Stimulated activated CD4-positive, alpha-beta T cell treated with anti-CD3 and anti-CD28 coated beads, Interleukin-12 subunit alpha, Interleukin-12 subunit beta, amount 100 ng/mL, for 48 hours (primary cell): ENCODE measurements at regions not wholly inside any gene's neighbourhood (a gene's known extent, or its start where the extent isn't known, plus 50 kb on each side); places are given as distances from the start of the nearest gene placed in this dataset.

ENCODE experiments used
- DNase-seq, 3 donors: peaks; one replicate each; pipeline ENCODE4 v3.0.0-alpha.2; 2020; ENCODE audit warnings: low read depth in 2 of 3, low spot score in 1 of 3

DNA sequence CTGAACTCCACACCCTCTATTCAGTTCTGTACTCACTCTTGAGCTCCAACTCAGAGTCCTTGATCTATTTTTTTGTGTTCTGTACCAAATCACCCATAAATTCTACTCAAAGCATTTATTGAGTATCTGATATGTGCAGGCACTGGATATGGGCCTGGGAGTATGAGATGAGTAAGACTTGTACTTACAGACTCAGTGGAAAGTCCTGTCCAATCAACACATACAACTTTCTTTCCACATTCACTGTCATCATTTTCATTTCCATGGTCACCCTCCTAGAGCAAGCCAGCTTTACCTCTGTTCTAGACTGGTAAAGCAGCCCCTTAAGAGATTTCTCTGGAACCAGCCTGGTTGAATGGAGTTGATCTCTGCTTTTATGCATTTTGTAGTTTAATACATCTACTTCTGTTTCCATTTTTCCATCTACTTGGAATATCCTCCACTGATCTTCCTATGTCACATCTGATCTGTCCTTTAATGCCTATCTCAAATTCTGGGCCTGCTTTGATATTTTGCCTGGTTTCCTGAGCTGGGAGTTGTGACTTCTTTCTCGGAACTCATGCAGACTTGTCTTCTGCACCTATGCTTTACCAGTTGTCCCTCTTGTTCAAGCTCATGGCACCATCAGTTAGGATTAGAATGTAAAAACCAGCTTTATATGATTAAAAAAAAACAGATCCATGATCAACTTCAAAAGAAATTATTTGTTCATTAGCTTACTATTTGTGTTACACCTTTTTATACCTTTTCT, 96.9 kb upstream of the GLS start:
- DNase-seq, result no peak

GRCh38 chr2:190785334-190785733, 95.3 kb upstream of the GLS start:
- DNase-seq, result no peak

GRCh38 chr2:190786404-190787166, 94.0 kb upstream of the GLS start:
- no peak for DNase-seq

GRCh38 chr2:190787743-190788235, 92.8 kb upstream of the GLS start:
- DNase-seq, result no peak

- DNase-seq, result no peak
Observed at GRCh38 chr2:190789074-190790004, 91.3 kb upstream of the GLS start.

DNA sequence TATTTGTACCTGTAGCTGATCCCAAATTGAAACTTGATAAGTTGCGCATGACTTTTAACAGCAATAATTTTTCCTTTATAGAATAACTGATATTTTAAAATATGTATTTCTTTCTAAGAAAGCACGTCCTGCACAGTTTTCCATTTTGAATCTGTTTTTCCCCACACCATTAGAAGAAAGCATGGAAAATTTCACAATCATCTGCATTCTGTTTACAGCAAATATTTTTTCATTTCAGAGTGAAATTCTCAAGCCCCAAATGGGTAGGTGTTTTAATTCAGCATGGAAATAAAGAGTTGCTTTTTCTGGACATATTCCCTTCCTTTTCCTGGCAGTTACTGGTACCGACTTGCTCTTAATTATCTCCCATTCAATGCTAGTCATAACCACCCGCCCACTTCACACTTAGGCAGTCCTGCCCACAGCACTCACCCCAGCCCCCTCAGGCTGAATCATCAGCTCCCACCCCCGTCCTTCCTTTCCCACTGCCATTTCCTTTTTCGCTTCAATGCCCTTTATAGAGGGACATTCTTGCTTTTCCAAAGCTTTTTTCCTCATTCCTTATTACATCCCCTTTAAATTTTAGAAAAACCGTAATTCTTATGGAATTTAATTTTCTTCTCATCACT, 89.2 kb upstream of the GLS start:
- peak; percentile 17 to 40 (median 37) for DNase-seq

DNA sequence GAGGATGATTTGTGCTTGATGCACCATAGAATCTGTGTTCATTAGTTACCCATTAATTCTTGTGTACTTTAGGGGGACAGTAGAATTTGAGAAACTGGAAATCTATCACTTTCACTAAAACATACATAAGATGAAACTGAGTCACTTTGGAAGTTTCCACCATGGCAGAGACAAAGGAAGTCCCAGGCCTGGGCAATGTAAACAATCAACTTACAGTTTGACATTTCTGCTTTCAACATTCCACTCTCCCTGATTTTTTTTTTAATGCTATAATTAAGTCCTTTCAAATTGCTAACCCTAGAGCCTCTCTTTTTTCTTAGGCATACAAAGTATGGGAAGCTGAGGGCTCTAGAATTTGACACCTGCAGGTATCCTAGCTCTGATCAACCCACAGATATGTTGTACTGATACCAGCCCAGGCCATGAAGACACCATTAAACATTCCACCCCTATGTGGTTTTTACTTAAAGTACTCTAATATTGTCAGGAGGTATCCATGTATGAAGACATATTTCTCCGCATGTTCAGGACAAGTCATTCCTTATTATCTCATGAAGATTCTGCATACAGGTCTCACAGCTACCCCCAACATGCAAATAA, 88.5 kb upstream of the GLS start:
- DNase-seq, result no peak

DNA sequence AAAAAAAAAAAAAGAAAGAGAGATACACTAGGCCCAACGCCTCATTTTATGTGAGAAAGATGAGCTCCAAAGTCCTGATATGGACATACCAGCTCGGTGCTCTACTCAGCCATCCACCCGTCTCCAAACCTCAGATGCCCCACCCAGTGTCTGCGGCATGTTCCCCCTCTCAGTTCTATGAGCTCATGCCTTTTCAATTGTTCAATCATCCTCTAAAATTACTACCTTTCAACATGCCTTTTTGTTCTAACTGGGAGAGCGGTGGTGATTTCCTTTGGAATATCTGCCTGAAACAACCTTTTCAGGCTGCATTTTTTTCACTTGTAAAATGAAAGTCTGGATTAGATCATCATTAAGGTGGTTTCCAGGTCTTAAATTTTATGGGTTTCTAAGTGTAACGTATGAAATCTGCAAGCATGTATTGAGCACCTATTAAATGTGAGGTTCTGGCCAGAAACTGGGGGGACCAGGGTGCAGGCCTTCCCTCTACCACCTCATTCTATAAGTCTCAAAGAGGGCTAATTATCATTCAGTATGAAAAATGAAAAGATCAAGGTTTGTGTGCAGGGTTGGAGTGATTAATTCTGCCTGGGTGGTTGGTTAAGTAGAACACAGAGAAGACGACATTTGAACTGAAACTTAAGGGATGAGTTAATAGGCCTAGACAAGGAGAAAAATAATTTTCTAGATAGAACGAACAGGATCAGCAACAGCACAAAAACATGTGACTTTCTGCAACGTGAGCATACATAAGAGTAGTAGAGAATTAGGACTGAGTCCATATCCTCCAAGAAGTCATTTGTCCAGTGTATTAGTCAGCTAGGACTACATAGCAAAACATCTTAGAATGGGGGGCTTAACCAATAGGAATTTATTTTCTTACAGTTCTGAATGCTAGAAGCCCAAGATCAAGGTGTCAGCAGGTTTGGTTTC, 87.4 kb upstream of the GLS start:
- DNase-seq, result no peak

- no peak for DNase-seq
Observed at GRCh38 chr2:190794377-190794776, 86.2 kb upstream of the GLS start.

- no peak for DNase-seq
Observed at GRCh38 chr2:190794790-190795189, 85.8 kb upstream of the GLS start.

GRCh38 chr2:190795686-190796085, 84.9 kb upstream of the GLS start:
- DNase-seq, result no peak

DNA sequence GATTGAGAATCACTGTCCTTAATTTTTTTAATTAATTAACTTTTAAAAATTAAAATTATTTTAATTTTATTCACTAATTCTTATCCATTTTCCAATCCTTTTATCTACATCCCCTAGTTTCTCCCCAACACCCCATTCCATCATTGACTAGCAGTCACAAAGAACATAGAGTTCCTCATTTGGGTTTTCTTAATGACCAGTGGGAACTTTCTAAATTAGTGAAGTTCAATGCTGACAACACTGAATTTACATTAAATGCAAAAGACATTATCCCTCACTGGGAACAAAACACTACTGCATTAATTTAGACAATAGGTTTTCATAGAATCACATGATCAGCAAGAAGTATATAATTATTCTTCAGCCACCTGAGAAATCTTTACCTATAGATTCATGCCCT, 80.6 kb upstream of the GLS start:
- DNase-seq, result no peak

DNA sequence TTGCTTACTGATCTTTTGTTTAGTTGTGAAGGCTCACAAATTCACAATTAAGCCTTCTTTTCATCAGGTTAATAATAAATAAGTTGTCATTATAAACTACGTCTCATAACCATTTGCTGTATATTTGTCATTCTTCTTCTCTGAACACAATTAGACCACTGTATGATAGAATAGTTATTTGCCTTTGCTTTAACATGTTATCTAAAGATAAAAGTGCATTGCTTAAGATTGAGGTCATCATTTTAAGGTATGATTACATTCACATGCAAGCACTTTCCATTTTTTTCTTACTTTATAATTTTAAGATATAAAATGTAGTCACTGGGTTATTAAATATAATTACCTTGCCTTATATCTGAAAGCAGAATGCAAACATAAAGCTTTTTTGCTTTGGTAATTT, 80.1 kb upstream of the GLS start:
- no peak for DNase-seq

DNA sequence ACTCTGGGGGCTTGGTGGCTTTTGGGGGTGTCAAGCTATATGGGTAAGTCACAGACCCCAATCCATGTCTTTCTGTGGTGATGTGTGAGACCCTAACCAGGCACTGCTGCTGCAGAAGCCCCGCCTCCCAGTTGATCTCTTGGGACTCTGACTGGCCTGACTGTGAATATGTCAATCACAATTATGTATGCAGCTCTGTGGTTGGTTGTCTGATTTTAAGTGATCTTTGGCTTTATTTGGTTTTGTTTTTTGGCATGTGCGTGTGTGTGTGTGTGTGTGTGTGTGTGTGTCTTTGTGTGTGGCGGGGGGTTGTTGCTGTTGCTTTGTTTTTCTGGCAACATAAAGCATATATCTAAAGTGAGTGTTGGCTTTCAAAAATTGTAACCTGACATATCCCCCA, 78.5 kb upstream of the GLS start:
- no peak for DNase-seq

- DNase-seq, result no peak
Observed at GRCh38 chr2:190802626-190803209, 77.9 kb upstream of the GLS start.

- peak in 1 of 3 donors; percentile 37 for DNase-seq
Observed at GRCh38 chr2:190804182-190804795, 76.3 kb upstream of the GLS start.

- no peak for DNase-seq
Observed at GRCh38 chr2:190805126-190805525, 75.5 kb upstream of the GLS start.

DNA sequence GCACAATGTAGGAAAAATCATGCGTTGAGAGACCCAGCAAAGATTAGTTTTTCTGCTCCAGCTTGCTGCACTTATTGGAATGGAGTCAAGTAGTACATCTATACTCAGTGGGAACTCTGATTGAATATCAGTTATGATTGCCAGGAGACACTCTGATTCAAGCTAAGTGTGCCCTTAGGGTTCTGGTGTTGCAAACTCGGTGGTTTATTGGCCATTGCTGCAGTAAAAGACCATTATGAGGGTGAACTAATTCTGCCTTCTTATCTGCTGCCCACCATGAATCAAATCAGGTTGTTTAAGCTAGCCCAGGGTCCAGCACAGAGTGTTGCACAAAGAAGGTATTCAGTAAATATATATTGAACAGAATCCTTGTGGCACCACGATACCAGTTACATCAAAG, 74.8 kb upstream of the GLS start:
- no peak for DNase-seq

GRCh38 chr2:190807886-190808285, 72.7 kb upstream of the GLS start:
- DNase-seq, result no peak
